Omental fat pad (tissue), 3 donors: ENCODE measurements at regions not wholly inside any gene's neighbourhood (a gene's known extent, or its start where the extent isn't known, plus 50 kb on each side); places are given as distances from the start of the nearest gene placed in this dataset.

ENCODE experiments used
- ATAC-seq: fragments of 150-250 bp; one replicate; pipeline ENCODE4 v1.9.1; 2016; ENCODE audit warnings: mild to moderate bottlenecking, moderate library complexity; ENCODE audit not compliant: low FRiP score
- DNase-seq: peaks from one replicate; pipeline ENCODE4 v3.0.0-alpha.2; 2019; ENCODE audit warnings: low spot score
- CTCF ChIP-seq, 3 donors: fragments of 450-650 bp; IDR thresholded peaks; one replicate each; pipeline ENCODE4 v1.5.1; 2016 to 2017; ENCODE audit warnings: antibody characterized with exemption in 3 of 3, mild to moderate bottlenecking in 3 of 3, moderate library complexity in 2 of 3

GRCh38 chr10:4046030-4046429 is 261.0 kb upstream of the KLF6 start:
- no peak for ATAC-seq
- TF ChIP-seq CTCF (IDR thresholded peaks at IDR 0.05) = no peak
- DNase-seq = no peak

GRCh38 chr10:4043897-4044665 is 259.1 kb upstream of the KLF6 start:
- no peak for ATAC-seq
- DNase-seq = no peak
- TF ChIP-seq CTCF (IDR thresholded peaks at IDR 0.05) = no peak

GRCh38 chr10:4041635-4042034 is 256.6 kb upstream of the KLF6 start:
- DNase-seq (no peak), ATAC-seq (no peak)
- no peak for TF ChIP-seq CTCF (IDR thresholded peaks at IDR 0.05)

- ATAC-seq = no peak
- no peak for TF ChIP-seq CTCF (IDR thresholded peaks at IDR 0.05)
- DNase-seq = no peak
Observed at GRCh38 chr10:4038000-4038399, 253.0 kb upstream of the KLF6 start.

- DNase-seq (no peak), ATAC-seq (no peak)
- no peak for TF ChIP-seq CTCF (IDR thresholded peaks at IDR 0.05)
Observed at GRCh38 chr10:4035599-4035945, 250.6 kb upstream of the KLF6 start.

GRCh38 chr10:4034907-4035598 is 250.0 kb upstream of the KLF6 start:
- no peak for DNase-seq
- no peak for TF ChIP-seq CTCF (IDR thresholded peaks at IDR 0.05)

More at GRCh38 chr10:4034907-4035598, 250.0 kb upstream of the KLF6 start:
- ATAC-seq = peak; percentile 85
